ENCODE measurements at regions not wholly inside any gene's neighbourhood (a gene's known extent, or its start where the extent isn't known, plus 50 kb on each side); places are given as distances from the start of the nearest gene placed in this dataset.

DNA sequence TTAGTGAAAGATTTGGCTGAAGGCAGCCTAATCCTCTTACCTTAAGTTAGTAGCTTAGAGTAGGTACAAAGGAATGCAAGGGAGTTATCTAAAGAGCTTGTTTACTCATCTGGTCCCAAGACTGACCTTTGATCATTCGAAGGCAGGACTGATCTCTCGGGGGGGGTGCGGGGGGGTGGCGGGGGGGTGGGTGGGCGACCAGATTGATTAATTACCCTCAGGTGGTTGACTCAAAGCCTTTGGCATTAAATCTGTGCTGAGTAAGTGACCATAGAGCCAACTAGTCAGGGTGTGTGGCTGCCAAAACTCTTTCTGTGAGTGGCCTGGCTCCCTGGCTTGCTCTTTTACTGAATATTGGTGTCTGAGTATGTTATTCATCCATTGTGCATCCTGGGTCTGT, 731.9 kb upstream of the FBXO33 start:
- TF ChIP-seq YY1 (IDR thresholded peaks at IDR 0.05; ENCODE audit: low read depth) (no peak), TAF1 (IDR thresholded peaks at IDR 0.05; ENCODE audit: borderline replicate concordance, low read depth, low read length) (no peak), CHD2 (IDR thresholded peaks at IDR 0.05; ENCODE audit: low read length, partially characterized antibody) (no peak), RFX5 (IDR thresholded peaks at IDR 0.05; ENCODE audit: low read length) (no peak), RXRA (IDR thresholded peaks at IDR 0.05; ENCODE audit: borderline replicate concordance, low read depth) (no peak), FOXM1 (IDR thresholded peaks at IDR 0.05; ENCODE audit: low read depth) (no peak), MXI1 (IDR thresholded peaks at IDR 0.05; ENCODE audit: low read depth, low read length) (no peak), ELF1 (IDR thresholded peaks at IDR 0.05) (no peak)
- TF ChIP-seq, protein P1, sequence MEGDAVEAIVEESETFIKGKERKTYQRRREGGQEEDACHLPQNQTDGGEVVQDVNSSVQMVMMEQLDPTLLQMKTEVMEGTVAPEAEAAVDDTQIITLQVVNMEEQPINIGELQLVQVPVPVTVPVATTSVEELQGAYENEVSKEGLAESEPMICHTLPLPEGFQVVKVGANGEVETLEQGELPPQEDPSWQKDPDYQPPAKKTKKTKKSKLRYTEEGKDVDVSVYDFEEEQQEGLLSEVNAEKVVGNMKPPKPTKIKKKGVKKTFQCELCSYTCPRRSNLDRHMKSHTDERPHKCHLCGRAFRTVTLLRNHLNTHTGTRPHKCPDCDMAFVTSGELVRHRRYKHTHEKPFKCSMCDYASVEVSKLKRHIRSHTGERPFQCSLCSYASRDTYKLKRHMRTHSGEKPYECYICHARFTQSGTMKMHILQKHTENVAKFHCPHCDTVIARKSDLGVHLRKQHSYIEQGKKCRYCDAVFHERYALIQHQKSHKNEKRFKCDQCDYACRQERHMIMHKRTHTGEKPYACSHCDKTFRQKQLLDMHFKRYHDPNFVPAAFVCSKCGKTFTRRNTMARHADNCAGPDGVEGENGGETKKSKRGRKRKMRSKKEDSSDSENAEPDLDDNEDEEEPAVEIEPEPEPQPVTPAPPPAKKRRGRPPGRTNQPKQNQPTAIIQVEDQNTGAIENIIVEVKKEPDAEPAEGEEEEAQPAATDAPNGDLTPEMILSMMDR (IDR thresholded peaks at IDR 0.05) = no peak
- TF ChIP-seq, protein P2, sequence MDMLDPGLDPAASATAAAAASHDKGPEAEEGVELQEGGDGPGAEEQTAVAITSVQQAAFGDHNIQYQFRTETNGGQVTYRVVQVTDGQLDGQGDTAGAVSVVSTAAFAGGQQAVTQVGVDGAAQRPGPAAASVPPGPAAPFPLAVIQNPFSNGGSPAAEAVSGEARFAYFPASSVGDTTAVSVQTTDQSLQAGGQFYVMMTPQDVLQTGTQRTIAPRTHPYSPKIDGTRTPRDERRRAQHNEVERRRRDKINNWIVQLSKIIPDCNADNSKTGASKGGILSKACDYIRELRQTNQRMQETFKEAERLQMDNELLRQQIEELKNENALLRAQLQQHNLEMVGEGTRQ (IDR thresholded peaks at IDR 0.05; ENCODE audit: borderline replicate concordance, low read depth, low read length) = no peak
- TF ChIP-seq, protein P3, sequence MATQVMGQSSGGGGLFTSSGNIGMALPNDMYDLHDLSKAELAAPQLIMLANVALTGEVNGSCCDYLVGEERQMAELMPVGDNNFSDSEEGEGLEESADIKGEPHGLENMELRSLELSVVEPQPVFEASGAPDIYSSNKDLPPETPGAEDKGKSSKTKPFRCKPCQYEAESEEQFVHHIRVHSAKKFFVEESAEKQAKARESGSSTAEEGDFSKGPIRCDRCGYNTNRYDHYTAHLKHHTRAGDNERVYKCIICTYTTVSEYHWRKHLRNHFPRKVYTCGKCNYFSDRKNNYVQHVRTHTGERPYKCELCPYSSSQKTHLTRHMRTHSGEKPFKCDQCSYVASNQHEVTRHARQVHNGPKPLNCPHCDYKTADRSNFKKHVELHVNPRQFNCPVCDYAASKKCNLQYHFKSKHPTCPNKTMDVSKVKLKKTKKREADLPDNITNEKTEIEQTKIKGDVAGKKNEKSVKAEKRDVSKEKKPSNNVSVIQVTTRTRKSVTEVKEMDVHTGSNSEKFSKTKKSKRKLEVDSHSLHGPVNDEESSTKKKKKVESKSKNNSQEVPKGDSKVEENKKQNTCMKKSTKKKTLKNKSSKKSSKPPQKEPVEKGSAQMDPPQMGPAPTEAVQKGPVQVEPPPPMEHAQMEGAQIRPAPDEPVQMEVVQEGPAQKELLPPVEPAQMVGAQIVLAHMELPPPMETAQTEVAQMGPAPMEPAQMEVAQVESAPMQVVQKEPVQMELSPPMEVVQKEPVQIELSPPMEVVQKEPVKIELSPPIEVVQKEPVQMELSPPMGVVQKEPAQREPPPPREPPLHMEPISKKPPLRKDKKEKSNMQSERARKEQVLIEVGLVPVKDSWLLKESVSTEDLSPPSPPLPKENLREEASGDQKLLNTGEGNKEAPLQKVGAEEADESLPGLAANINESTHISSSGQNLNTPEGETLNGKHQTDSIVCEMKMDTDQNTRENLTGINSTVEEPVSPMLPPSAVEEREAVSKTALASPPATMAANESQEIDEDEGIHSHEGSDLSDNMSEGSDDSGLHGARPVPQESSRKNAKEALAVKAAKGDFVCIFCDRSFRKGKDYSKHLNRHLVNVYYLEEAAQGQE (IDR thresholded peaks at IDR 0.05; ENCODE audit: low read depth, low read length) = no peak
- TF ChIP-seq, protein P4, sequence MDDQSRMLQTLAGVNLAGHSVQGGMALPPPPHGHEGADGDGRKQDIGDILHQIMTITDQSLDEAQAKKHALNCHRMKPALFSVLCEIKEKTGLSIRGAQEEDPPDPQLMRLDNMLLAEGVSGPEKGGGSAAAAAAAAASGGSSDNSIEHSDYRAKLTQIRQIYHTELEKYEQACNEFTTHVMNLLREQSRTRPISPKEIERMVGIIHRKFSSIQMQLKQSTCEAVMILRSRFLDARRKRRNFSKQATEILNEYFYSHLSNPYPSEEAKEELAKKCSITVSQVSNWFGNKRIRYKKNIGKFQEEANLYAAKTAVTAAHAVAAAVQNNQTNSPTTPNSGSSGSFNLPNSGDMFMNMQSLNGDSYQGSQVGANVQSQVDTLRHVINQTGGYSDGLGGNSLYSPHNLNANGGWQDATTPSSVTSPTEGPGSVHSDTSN (IDR thresholded peaks at IDR 0.05) = no peak
- TF ChIP-seq, protein P5, sequence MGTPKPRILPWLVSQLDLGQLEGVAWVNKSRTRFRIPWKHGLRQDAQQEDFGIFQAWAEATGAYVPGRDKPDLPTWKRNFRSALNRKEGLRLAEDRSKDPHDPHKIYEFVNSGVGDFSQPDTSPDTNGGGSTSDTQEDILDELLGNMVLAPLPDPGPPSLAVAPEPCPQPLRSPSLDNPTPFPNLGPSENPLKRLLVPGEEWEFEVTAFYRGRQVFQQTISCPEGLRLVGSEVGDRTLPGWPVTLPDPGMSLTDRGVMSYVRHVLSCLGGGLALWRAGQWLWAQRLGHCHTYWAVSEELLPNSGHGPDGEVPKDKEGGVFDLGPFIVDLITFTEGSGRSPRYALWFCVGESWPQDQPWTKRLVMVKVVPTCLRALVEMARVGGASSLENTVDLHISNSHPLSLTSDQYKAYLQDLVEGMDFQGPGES (IDR thresholded peaks at IDR 0.05; ENCODE audit: low read depth, low read length) = no peak
- CTCF ChIA-PET = no interaction called here
- Histone ChIP-seq H3F3A (replicated peaks; ENCODE audit: insufficient read depth) (no peaks in the 10 kb centered on the region), H2AFZ (ENCODE audit: low read depth) (no peak overlapping the region), H3K4me1 (ENCODE audit: control insufficient read depth in 1 of 2, insufficient read depth in 2 of 2, low read depth in 1 of 2, low read length in 1 of 2) (no peaks in the 10 kb centered on the region), H3K9ac (no peak overlapping the region), H3K36me3 (replicated peaks in 1 of 2; ENCODE audit: control insufficient read depth in 1 of 2, insufficient read depth in 2 of 2, low read length in 1 of 2) (no peaks in the 10 kb centered on the region), H3K9me3 (no peaks in the 10 kb centered on the region), H3K79me2 (ENCODE audit: insufficient read depth) (no peaks in the 10 kb centered on the region), H3K27ac (ENCODE audit: low read depth in 2 of 2, low read length in 1 of 2) (no peak overlapping the region), H4K20me1 (ENCODE audit: insufficient read depth) (no peaks in the 10 kb centered on the region), H3K27me3 (ENCODE audit: insufficient read depth) (no peaks in the 10 kb centered on the region), H3K4me2 (no peak overlapping the region), H3K9me2 (no peaks in the 10 kb centered on the region), H3K4me3 (ENCODE audit: low read depth in 2 of 2, low read length in 1 of 2) (no peak overlapping the region)
- WGBS (ENCODE audit: low lambda C conversion rate) = 0% methylated on average over 1 of the region's 5 CpGs
- no peak for DNase-seq
- POLR2A ChIA-PET = no interaction called here
